Liver (tissue), 3 donors: ENCODE measurements at regions not wholly inside any gene's neighbourhood (a gene's known extent, or its start where the extent isn't known, plus 50 kb on each side); places are given as distances from the start of the nearest gene placed in this dataset.

Source experiments
- CTCF ChIP-seq: fragments of 150-350 bp; IDR thresholded peaks from 2 replicates; pipeline ENCODE4 v1.5.1; 2017; ENCODE audit warnings: improper control_type of control experiment, low read depth, low read length; ENCODE audit not compliant: missing input control
- GABPA ChIP-seq, 2 donors: IDR thresholded peaks in 1 of 2; conservative IDR thresholded peaks in 1 of 2; 2 replicates each; pipeline ENCODE4 v1.6.1; 2016; ENCODE audit warnings: antibody characterized with exemption in 2 of 2, mild to moderate bottlenecking in 1 of 2, moderate library complexity in 1 of 2
- NR2F2 ChIP-seq: IDR thresholded peaks from 2 replicates; pipeline ENCODE4 v1.6.1; 2016; ENCODE audit warnings: antibody characterized with exemption
- RAD21 ChIP-seq, 2 donors: IDR thresholded peaks; 2 replicates each; pipeline ENCODE4 v1.6.1; 2016; ENCODE audit warnings: antibody characterized with exemption in 2 of 2, mild to moderate bottlenecking in 2 of 2
- SP1 ChIP-seq: IDR thresholded peaks from 2 replicates; pipeline ENCODE4 v1.6.1; 2018; ENCODE audit warnings: antibody characterized with exemption, mild to moderate bottlenecking
- TAF1 ChIP-seq: conservative IDR thresholded peaks from 2 replicates; pipeline ENCODE4 v1.6.1; 2016; ENCODE audit warnings: antibody characterized with exemption, mild to moderate bottlenecking
- YY1 ChIP-seq: IDR thresholded peaks from 2 replicates; pipeline ENCODE4 v1.6.1; 2016; ENCODE audit warnings: antibody characterized with exemption, mild to moderate bottlenecking
- TF ChIP-seq, protein P1 (sequence below): IDR thresholded peaks from 2 replicates; pipeline ENCODE4 v1.6.1; 2016; ENCODE audit warnings: antibody characterized with exemption, mild to moderate bottlenecking
- TF ChIP-seq, protein P2 (sequence below): IDR thresholded peaks from 2 replicates; pipeline ENCODE4 v1.6.1; 2016; ENCODE audit warnings: antibody characterized with exemption
- TF ChIP-seq, protein P3 (sequence below): IDR thresholded peaks from 2 replicates; pipeline ENCODE4 v1.6.1; 2016; ENCODE audit warnings: antibody characterized with exemption
- donor health status: healthy.
- donor health status: healthy.

- TF ChIP-seq NR2F2 (no peak), CTCF (no peak), GABPA (IDR thresholded peaks at IDR 0.05 in 1 of 2, conservative IDR thresholded peaks at IDR 0.05 in 1 of 2) (no peak), SP1 (no peak), RAD21 (IDR thresholded peaks at IDR 0.05) (no peak), TAF1 (no peak), YY1 (no peak)
- TF ChIP-seq, protein P1, sequence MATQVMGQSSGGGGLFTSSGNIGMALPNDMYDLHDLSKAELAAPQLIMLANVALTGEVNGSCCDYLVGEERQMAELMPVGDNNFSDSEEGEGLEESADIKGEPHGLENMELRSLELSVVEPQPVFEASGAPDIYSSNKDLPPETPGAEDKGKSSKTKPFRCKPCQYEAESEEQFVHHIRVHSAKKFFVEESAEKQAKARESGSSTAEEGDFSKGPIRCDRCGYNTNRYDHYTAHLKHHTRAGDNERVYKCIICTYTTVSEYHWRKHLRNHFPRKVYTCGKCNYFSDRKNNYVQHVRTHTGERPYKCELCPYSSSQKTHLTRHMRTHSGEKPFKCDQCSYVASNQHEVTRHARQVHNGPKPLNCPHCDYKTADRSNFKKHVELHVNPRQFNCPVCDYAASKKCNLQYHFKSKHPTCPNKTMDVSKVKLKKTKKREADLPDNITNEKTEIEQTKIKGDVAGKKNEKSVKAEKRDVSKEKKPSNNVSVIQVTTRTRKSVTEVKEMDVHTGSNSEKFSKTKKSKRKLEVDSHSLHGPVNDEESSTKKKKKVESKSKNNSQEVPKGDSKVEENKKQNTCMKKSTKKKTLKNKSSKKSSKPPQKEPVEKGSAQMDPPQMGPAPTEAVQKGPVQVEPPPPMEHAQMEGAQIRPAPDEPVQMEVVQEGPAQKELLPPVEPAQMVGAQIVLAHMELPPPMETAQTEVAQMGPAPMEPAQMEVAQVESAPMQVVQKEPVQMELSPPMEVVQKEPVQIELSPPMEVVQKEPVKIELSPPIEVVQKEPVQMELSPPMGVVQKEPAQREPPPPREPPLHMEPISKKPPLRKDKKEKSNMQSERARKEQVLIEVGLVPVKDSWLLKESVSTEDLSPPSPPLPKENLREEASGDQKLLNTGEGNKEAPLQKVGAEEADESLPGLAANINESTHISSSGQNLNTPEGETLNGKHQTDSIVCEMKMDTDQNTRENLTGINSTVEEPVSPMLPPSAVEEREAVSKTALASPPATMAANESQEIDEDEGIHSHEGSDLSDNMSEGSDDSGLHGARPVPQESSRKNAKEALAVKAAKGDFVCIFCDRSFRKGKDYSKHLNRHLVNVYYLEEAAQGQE, result no peak
- TF ChIP-seq, protein P2, sequence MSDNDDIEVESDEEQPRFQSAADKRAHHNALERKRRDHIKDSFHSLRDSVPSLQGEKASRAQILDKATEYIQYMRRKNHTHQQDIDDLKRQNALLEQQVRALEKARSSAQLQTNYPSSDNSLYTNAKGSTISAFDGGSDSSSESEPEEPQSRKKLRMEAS, result no peak
- TF ChIP-seq, protein P3, sequence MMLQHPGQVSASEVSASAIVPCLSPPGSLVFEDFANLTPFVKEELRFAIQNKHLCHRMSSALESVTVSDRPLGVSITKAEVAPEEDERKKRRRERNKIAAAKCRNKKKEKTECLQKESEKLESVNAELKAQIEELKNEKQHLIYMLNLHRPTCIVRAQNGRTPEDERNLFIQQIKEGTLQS, result no peak
These were observed 2366.3 kb downstream of the PCDH7 start for GRCh38 chr4:33086331-33086925.
